ENCODE measurements at regions not wholly inside any gene's neighbourhood (a gene's known extent, or its start where the extent isn't known, plus 50 kb on each side); places are given as distances from the start of the nearest gene placed in this dataset.

- intact Hi-C loops (cut with DNase I; ENCODE audit: low total_unique reads), result no loop called here
- no peaks in the 10 kb centered on the region for H3K36me3 ChIP-seq
- TF ChIP-seq CTCF (IDR thresholded peaks at IDR 0.05), result no peak
- TF ChIP-seq POLR2A (IDR thresholded peaks at IDR 0.05), result no peak
Measured at GRCh38 chrX:55167124-55167803, 52.9 kb upstream of the PAGE5 start.

GRCh38 chrX:55167901-55168300 lies 52.2 kb upstream of the PAGE5 start:
- Histone ChIP-seq H3K4me3 (no peak overlapping the region), H3K27me3 (no peaks in the 10 kb centered on the region), H3K4me1 (no peaks in the 10 kb centered on the region), H3K36me3 (no peaks in the 10 kb centered on the region), H3K9me3 (no peaks in the 10 kb centered on the region), H3K27ac (no peak overlapping the region)
- no peak for TF ChIP-seq CTCF (IDR thresholded peaks at IDR 0.05)
- TF ChIP-seq POLR2A (IDR thresholded peaks at IDR 0.05), result no peak
- intact Hi-C loops (cut with DNase I; ENCODE audit: low total_unique reads), result no loop called here
- no peak for DNase-seq

More at GRCh38 chrX:55167124-55167803, 52.9 kb upstream of the PAGE5 start:
- no peak overlapping the region for H3K4me3 ChIP-seq
- no peaks in the 10 kb centered on the region for H3K9me3 ChIP-seq
- no peak for DNase-seq
- no peak overlapping the region for H3K27ac ChIP-seq
- no peaks in the 10 kb centered on the region for H3K27me3 ChIP-seq
- no peaks in the 10 kb centered on the region for H3K4me1 ChIP-seq

- Histone ChIP-seq H3K27me3 (no peaks in the 10 kb centered on the region), H3K36me3 (no peaks in the 10 kb centered on the region), H3K4me1 (no peaks in the 10 kb centered on the region), H3K4me3 (no peak overlapping the region), H3K9me3 (no peaks in the 10 kb centered on the region), H3K27ac (no peak overlapping the region)
- TF ChIP-seq CTCF (IDR thresholded peaks at IDR 0.05), result no peak
- TF ChIP-seq POLR2A (IDR thresholded peaks at IDR 0.05), result no peak
- DNase-seq, result no peak
- intact Hi-C loops (cut with DNase I; ENCODE audit: low total_unique reads), result no loop called here
Measured at GRCh38 chrX:55169782-55170181, 50.4 kb upstream of the PAGE5 start.

Measured in uterus (tissue), 3 donors.